ENCODE measurements at regions not wholly inside any gene's neighbourhood (a gene's known extent, or its start where the extent isn't known, plus 50 kb on each side); places are given as distances from the start of the nearest gene placed in this dataset.

GRCh38 chr13:77377016-77377415 lies 50.1 kb upstream of the MYCBP2 start:
- TF ChIP-seq POLR2AphosphoS5 (IDR thresholded peaks at IDR 0.05): no peak
- no peak for TF ChIP-seq POLR2A (IDR thresholded peaks at IDR 0.05)

Data from breast epithelium (tissue), 3 donors.